SU-DHL-6 (cell line): ENCODE measurements at regions not wholly inside any gene's neighbourhood (a gene's known extent, or its start where the extent isn't known, plus 50 kb on each side); places are given as distances from the start of the nearest gene placed in this dataset.

Source experiments
- CTCF ChIP-seq: fragments of 200-600 bp; sonication (generic); IDR thresholded peaks from one replicate; pipeline ENCODE4 v1.5.1; 2017; ENCODE audit warnings: antibody characterized with exemption, mild to moderate bottlenecking, low read length, moderate library complexity; ENCODE audit not compliant: insufficient read depth, poor library complexity, severe bottlenecking
- EZH2phosphoT487 ChIP-seq: fragments of 200-600 bp; sonication (generic), shearing (Covaris generic); conservative IDR thresholded peaks from 2 replicates; pipeline ENCODE4 v1.6.1; 2018; ENCODE audit warnings: mild to moderate bottlenecking, antibody characterized with exemption, low read length, moderate library complexity, mixed read lengths

GRCh38 chr5:26470439-26470838, 567.9 kb downstream of the CDH9 start:
- no peak for TF ChIP-seq CTCF
- TF ChIP-seq EZH2phosphoT487 = no peak
